Activated naive CD8-positive, alpha-beta T cell treated with anti-CD3 and anti-CD28 coated beads, Interleukin-2, amount 10 ng/mL, durations not matched to agents 7 days and 5 days (primary cell): ENCODE measurements at regions not wholly inside any gene's neighbourhood (a gene's known extent, or its start where the extent isn't known, plus 50 kb on each side); places are given as distances from the start of the nearest gene placed in this dataset.
"Not testable (repeated sequence)": the region's sequence is repeated elsewhere in the genome, so short reads cannot be mapped to it uniquely, and the experiment has no call there.

Experiments used
- ATAC-seq: fragments of 150-1000 bp; cut with Tn5 transposase; one replicate; pipeline ENCODE4 v1.10.0; 2021; ENCODE audit warnings: low read depth, moderate library complexity
- POLR2A ChIA-PET: fragments of 350-600 bp; sonication (Branson Sonifier 250); formaldehyde crosslinking; loops from one replicate; lab custom pipeline; 2021; ENCODE audit warnings: antibody characterized with exemption; lab: Charles Lee
- DNase-seq: peaks from one replicate; pipeline ENCODE4 v3.0.0; 2021
- H3K27ac Mint-ChIP-seq: one replicate; pipeline ENCODE4 v1.8.0; 2022; ENCODE audit warnings: mild to moderate bottlenecking, mixed read lengths
- H3K27me3 Mint-ChIP-seq: one replicate; pipeline ENCODE4 v1.8.0; 2022; ENCODE audit warnings: mild to moderate bottlenecking, moderate library complexity, mixed read lengths
- H3K36me3 Mint-ChIP-seq: one replicate; pipeline ENCODE4 v1.8.0; 2021; ENCODE audit warnings: mild to moderate bottlenecking, mixed read lengths
- H3K4me1 Mint-ChIP-seq: one replicate; pipeline ENCODE4 v1.8.0; 2021; ENCODE audit warnings: mixed read lengths
- H3K4me3 Mint-ChIP-seq: one replicate; pipeline ENCODE4 v1.8.0; 2022; ENCODE audit warnings: mild to moderate bottlenecking, moderate library complexity, mixed read lengths
- H3K9me3 Mint-ChIP-seq: one replicate; pipeline ENCODE4 v1.8.0; 2021; ENCODE audit warnings: mixed read lengths

DNA sequence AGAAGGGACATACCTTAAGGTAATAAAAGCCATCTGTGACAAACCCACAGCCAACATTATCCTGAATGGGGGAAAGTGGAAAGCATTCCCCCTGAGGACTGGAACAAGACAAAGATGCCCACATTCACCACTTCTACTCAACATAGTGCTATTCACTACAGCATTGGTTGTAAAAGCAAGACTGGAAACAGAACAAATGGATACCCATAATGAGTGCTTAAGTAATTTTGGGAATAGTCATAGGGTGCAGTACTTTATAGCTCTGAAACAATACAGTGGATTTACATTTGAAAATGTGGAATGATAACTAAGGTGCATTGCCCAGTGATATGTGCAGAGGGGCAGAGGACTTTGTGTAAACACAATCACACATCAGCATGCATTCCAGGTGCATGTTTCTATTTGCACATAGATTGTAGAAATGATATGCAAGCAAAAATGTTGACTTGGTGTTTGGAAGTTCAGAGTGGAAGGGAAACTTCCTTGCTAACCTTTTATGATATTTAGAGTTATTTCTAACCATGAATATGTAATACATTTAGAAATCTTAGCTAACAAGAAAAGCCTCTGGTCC lies 112.3 kb downstream of the IGLL1 start:
- Mint-ChIP-seq H3K9me3 (no peaks in the 10 kb centered on the region), H3K4me3 (no peak overlapping the region), H3K36me3 (no peaks in the 10 kb centered on the region), H3K27ac (no peak overlapping the region), H3K4me1 (no peaks in the 10 kb centered on the region), H3K27me3 (peaks cover 24% of the 10 kb centered on the region)
- DNase-seq (no peak), ATAC-seq (no peak)
- POLR2A ChIA-PET, result no interaction called here

DNA sequence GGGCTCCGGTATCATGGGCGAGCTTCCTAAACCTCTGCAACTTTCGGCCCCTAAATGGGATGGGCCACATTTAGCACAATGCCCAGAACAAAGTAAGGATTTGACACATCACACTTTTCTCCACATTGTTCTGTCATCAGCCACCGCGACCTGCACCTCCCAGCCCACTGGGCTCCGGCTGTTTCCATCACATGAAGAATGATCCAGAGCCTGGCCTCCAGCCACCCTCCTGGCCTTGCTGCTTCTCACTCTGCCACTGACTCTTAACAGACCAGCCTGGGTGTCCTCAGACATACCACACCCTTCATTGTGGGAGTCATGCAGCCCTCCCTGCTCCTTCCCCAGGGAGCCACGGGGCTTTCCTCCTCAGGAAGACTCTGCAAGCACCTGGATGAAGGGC lies 113.7 kb downstream of the IGLL1 start:
- DNase-seq (no peak), ATAC-seq (no peak)
- H3K4me1 Mint-ChIP-seq, result no peaks in the 10 kb centered on the region
- H3K27me3 Mint-ChIP-seq, result peaks cover 29% of the 10 kb centered on the region
- no peak overlapping the region for H3K4me3 Mint-ChIP-seq
- no peak overlapping the region for H3K27ac Mint-ChIP-seq
- no peaks in the 10 kb centered on the region for H3K9me3 Mint-ChIP-seq
- H3K36me3 Mint-ChIP-seq, result no peaks in the 10 kb centered on the region
- POLR2A ChIA-PET, result no interaction called here

DNA sequence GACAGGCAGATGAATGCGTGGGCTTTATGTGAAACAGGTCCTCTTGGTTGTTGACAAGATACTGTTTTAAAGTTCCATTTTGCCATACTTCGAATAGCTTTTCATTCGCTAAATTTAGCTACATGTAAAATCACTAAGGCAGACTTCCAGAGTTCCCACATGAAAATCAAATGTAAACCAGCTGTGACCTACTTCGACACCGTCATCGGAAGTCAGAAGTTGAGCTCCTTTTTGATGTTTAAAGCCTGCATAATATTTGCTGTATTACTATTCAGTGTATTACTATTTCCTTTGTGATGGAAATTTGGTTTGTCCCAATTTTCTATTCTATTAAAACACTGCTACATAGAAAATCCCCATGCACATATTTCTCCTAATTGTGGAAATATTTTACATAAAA lies 115.3 kb downstream of the IGLL1 start:
- H3K27ac Mint-ChIP-seq, DNase-seq, POLR2A ChIA-PET, ATAC-seq, H3K9me3 Mint-ChIP-seq, H3K4me1 Mint-ChIP-seq, H3K4me3 Mint-ChIP-seq, H3K36me3 Mint-ChIP-seq: not testable (repeated sequence)
- peaks cover 29% of the 10 kb centered on the region for H3K27me3 Mint-ChIP-seq

DNA sequence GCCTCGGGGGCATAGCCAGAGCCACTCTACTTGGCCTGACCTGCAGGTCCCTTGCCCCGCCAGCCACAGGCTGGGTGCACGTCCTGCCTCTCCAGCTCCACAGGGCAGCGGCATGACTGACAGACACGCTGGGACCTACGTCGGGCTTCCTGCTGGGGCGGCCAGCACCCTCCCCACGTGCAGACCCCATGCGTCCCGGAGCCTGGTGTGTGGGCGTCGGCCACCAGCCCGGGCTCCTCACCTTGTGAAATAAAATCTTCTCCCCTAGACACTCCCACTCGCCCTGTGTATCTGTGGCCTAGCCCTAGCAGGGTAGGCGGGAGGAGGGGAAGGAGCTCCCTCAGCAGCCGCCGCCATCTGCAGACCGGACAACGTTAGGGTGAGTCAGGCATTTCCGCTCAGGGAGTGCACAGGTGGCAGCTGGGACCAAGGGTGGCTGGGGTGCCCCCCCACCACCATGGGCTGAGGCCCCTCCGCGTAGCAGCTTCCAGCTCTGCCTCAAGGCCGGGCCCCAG lies 119.5 kb downstream of the IGLL1 start:
- DNase-seq, H3K36me3 Mint-ChIP-seq, POLR2A ChIA-PET, H3K4me3 Mint-ChIP-seq, H3K9me3 Mint-ChIP-seq, H3K27ac Mint-ChIP-seq: not testable (repeated sequence)
- H3K4me1 Mint-ChIP-seq, result peaks cover 13% of the 10 kb centered on the region
- peaks cover 42% of the 10 kb centered on the region for H3K27me3 Mint-ChIP-seq
- ATAC-seq, result peak; percentile 68

DNA sequence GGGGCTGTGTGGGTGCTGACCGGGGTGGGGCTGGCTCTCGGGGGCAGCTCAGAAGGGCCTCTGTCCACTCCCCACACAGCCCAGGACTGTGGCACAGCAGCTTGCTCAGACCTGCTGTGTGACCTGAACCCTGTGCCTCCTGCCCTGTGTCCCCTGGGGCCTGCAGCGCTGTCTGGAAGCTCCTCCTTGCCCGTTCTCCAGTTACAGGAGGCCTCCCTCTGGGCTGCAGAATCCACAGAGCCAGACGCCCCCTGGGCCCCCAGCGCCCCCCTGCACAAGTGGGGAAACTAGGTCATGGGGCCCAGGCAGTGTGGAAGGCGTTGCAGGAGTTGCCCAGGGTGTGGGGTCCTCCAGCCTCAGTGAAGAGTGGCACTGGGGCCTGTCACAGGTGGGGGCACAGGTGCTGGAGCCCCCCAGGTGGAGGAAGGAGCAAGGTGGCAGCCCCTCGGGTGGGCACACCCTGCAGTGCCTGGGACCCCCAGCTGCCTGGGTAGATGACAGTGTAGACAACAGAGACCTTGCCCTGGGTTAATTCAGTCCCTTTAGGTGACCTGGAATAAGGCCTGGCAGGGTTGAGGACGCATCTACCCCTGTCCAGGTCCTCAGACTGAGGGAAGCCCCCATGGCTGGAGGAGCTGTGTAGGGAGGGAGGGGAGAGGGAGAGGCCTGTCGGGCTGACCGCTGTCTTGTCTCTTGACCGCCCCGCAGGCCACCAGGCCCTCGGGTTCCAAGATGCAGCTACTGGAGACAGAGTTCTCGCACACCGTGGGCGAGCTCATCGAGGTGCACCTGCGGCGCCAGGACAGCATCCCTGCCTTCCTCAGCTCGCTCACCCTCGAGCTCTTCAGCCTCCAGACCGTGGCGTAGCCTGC lies 120.2 kb downstream of the IGLL1 start:
- H3K36me3 Mint-ChIP-seq, H3K4me3 Mint-ChIP-seq, H3K9me3 Mint-ChIP-seq, ATAC-seq, POLR2A ChIA-PET, H3K27ac Mint-ChIP-seq, DNase-seq: not testable (repeated sequence)
- Mint-ChIP-seq H3K4me1 (peaks cover 13% of the 10 kb centered on the region), H3K27me3 (peaks cover 49% of the 10 kb centered on the region)

DNA sequence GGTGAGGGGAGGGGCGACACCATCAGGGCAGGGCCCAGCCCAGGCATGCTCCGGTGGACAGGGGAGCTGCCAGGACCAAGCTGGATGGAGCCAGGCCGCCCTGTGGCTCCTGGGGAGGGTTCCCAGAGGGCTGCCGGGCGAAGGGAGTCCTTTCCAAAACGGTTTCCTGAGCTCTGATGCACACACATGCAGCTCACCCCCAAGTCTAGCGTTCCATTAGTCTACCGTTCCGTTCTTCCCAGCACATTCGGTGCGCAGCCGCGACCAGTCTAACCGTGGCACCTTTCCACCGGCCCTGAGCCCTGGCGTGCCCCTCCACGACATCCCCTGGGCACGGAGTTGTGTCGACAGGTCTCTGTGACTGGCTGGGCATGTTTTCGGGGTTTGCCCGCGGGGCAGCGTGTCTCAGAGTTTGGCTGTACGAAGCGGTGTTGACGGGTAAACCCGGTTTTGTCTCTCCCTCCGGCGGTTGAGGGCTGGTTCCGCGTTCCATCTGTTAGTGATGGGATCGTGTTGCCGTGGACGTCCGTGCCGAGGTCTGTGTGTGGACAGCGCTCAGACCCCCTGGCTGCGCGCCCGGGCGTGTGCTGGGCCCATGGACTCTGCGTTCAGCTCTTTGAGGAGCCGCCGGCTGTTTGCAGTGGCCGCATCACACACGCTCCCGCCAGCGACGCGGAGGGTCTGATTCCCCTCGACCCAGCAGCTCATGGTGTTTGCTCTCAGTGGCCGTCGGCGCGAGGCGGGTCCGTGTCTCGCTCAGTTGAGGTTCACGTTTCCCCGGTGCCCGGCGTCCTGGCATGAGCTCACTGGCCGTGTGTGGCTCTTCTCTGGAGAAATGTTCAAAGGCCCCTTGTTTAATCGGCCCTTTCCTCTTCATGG lies 121.2 kb downstream of the IGLL1 start:
- Mint-ChIP-seq H3K9me3 (no peaks in the 10 kb centered on the region), H3K27ac (no peak overlapping the region), H3K4me3 (no peak overlapping the region), H3K36me3 (no peaks in the 10 kb centered on the region), H3K27me3 (peaks cover 46% of the 10 kb centered on the region), H3K4me1 (peaks cover 13% of the 10 kb centered on the region)
- POLR2A ChIA-PET, result no interaction called here
- ATAC-seq (no peak), DNase-seq (no peak)

DNA sequence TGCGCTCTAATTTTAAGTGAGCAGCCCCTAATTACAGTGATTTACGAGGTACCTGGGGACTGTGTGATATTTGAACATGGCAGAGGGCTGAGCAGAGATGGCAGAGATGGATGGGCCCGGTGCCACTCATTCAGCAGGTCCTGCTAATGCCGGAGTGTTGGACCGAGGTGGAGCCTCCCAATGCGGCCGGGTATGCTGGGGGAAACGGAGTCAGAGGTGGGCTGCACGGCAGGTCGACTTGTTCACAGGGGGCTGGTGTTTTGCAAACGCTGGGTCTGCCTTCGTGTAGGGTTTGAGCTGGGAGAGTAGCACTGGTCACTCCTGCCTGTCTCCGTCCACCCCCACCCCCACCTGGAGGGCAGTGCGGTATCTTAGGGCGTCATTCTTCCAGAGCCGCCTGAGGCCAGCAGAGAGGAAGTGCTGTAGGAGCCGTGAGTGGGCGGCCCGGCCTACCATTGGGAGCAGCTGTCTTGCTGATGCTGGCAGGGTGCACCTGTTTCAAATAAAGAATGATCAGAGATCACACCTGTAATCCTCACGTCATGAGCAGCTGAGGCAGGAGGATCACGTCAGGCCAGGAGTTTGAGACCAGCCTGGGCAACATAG lies 122.6 kb downstream of the IGLL1 start:
- POLR2A ChIA-PET, result no interaction called here
- H3K27ac Mint-ChIP-seq, result no peak overlapping the region
- H3K4me3 Mint-ChIP-seq, result peak overlapping the region; percentile 54
- no peaks in the 10 kb centered on the region for H3K9me3 Mint-ChIP-seq
- ATAC-seq (no peak), DNase-seq (no peak)
- H3K4me1 Mint-ChIP-seq, result peaks cover 13% of the 10 kb centered on the region
- H3K36me3 Mint-ChIP-seq, result no peaks in the 10 kb centered on the region
- peaks cover 40% of the 10 kb centered on the region for H3K27me3 Mint-ChIP-seq

DNA sequence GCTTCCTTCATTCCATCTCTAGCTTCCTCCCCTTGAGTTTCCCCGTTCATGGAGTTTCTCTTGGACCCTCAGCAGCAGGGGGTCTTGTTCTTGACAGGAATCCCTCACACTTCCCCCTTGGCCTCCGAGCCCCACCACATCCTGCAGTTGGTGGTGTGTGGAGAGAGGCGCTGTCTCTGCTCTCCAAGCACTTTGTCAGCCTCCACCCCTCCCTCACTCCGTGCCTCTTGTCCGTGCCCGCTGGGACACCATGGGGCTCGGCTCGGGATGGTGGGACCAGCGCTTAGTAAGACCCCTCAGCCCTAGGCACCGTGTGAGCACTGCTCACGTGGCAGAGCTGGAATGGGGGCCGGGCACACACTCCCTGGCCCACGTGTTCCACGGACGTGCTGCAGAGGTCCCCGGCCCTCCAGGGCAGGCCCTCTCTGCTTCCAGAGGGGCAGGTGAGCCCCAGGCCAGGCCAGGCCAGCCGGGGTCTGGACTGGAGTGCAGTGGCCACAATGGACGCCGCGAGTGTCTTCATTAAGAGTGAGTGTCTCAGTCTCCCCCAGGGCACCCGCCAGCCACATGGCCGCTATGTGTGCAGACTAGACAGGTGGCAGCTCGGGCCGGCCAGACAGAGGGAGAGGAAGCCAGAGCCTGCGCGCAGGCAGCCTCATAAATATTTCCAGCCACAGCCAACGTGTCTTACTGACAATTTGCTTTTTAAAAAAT lies 123.3 kb downstream of the IGLL1 start:
- Mint-ChIP-seq H3K4me1 (peaks cover 13% of the 10 kb centered on the region), H3K27ac (peak overlapping the region; percentile 52), H3K4me3 (peak overlapping the region; percentile 54), H3K27me3 (peaks cover 44% of the 10 kb centered on the region)
- H3K9me3 Mint-ChIP-seq, POLR2A ChIA-PET, H3K36me3 Mint-ChIP-seq: not testable (repeated sequence)
- DNase-seq (peak; percentile 57), ATAC-seq (peak; percentile 58)

DNA sequence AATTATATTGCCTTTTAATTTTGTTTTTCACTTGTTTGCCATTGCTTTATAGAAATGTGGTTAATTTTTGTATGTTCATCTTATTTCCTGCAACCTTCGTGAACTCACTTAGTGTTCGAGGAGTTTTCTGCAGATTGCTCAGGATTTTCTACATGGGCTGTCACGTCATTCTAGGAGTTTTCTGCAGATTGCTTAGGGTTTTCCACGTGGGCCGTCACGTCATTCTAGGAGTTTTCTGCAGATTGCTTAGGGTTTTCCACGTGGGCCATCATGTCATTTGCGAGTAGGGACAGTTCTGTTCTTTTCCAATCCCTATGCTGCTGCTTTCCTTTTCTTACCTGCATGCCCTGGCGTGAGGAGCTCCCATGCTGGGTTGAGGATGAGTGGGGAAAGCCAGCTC lies 125.7 kb downstream of the IGLL1 start:
- H3K4me3 Mint-ChIP-seq, H3K36me3 Mint-ChIP-seq, H3K9me3 Mint-ChIP-seq, H3K27ac Mint-ChIP-seq, POLR2A ChIA-PET, ATAC-seq, DNase-seq: not testable (repeated sequence)
- Mint-ChIP-seq H3K4me1 (peaks cover 13% of the 10 kb centered on the region), H3K27me3 (peaks cover 40% of the 10 kb centered on the region)

DNA sequence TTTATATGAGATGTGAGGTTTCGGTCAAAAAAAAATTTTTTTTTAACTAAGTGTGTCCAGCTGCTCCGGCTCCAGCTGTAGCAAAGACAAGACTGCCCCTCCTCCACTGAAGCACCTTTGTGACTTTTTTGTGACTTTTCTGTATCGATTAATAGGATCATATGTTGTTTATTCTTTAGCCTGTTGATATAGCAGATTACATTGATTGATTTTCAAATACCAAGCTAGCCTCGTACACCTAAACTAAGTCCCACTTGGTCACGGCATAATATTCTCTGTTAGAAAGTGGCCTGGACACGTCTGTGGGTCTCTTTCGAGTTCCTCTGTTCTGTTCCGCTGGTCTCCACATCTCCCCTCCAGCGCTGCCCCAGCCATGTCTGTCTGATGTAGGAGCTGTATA lies 126.8 kb downstream of the IGLL1 start:
- Mint-ChIP-seq H3K27me3 (peaks cover 40% of the 10 kb centered on the region), H3K27ac (no peak overlapping the region), H3K36me3 (no peaks in the 10 kb centered on the region), H3K4me3 (no peak overlapping the region), H3K4me1 (peaks cover 13% of the 10 kb centered on the region), H3K9me3 (no peaks in the 10 kb centered on the region)
- POLR2A ChIA-PET, result no interaction called here
- ATAC-seq (no peak), DNase-seq (no peak)

DNA sequence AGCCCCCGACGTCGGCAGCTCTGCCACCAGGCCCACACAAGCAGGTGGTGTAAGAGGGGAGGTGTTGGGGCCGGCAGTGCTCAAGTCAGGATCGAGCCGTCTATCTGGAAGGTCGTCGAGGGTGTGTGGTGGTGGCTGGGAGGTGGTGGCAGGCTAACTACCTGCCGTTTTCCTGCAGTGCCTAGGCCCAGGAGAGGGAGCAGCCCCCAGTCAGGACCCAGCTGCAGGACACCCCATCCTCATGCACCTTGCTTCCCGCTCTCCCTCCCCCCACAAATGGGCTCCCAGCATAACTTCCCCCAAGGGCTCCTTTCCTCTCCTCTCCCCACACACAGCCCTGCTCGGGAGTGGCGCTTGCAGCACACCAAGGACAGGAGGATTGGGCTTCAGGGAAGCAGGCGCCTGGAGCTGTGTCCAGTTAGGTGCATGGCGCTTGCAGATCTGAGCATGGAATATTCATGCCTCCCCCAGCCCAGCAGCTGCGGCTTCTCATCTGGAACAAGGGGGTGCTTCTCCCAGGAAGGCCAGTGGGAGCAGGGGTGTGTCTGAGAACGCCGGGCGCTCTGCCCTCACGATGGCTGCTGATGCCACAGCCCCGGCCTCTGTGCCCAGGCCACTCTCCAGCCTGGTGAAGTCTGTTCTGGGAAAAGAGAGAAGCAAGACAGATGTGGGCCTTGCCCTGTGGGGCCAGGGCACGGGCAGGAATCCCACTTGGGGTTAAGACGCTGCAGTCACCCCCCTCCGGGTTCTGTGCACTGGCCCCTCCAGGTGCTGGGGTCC lies 127.7 kb downstream of the IGLL1 start:
- ATAC-seq, result no peak
- peaks cover 11% of the 10 kb centered on the region for H3K4me1 Mint-ChIP-seq
- no peaks in the 10 kb centered on the region for H3K9me3 Mint-ChIP-seq
- POLR2A ChIA-PET, result no interaction called here
- H3K27ac Mint-ChIP-seq, result no peak overlapping the region
- DNase-seq, result no peak
- H3K4me3 Mint-ChIP-seq, result no peak overlapping the region
- H3K36me3 Mint-ChIP-seq, result no peaks in the 10 kb centered on the region
- H3K27me3 Mint-ChIP-seq, result peaks cover 37% of the 10 kb centered on the region
